GM21423 (cell line): ENCODE measurements at regions not wholly inside any gene's neighbourhood (a gene's known extent, or its start where the extent isn't known, plus 50 kb on each side); places are given as distances from the start of the nearest gene placed in this dataset.

ENCODE experiments used
- ATAC-seq: cut with Tn5 transposase; IDR thresholded peaks from one replicate; pipeline ENCODE4 v1.9.1; 2021; ENCODE audit warnings: mild to moderate bottlenecking, moderate library complexity; ENCODE audit not compliant: unreplicated experiment

DNA sequence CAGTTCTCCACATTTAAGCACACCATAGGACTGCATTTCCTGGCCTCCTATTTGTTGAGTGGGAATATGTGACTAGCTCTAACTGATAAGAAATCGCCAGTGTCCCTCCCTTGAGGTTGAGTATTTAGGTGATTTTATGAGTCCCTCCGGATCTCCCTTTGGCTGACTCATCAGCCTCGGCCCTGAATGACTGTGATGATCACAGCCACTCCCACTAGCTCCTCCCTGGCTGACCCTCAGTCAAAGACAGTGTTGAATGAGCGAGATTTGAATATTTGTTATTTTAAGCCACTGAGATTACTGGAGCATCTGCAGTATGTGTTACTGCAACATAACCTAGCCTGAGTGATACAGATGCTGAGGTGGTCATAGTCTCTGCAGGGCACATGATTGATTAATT lies 515.3 kb downstream of the EPHB1 start:
- ATAC-seq, result no peak

- no peak for ATAC-seq
Measured at GRCh38 chr3:135311699-135312098, 516.6 kb downstream of the EPHB1 start.

GRCh38 chr3:135314237-135314636 lies 519.2 kb downstream of the EPHB1 start:
- no peak for ATAC-seq

DNA sequence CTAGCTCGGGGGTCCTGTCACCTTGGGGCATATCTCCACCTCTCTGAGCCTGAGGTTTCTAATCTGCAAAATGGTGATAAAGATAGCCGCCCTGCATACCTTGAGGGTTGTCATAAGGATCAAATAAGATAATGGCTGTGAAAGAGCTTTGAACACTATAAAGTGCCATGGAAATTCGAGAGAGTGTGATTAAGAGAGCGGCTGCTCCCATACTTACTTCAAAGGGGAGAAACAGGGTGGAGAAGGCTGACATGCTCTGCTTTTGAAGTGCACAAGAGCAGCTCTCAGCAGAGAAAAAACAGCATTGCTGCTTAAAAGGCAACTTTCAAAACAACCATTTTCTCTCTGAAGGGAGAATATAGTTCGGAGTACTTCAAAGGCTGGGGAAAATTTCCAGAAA lies 529.2 kb downstream of the EPHB1 start:
- ATAC-seq, result no peak

DNA sequence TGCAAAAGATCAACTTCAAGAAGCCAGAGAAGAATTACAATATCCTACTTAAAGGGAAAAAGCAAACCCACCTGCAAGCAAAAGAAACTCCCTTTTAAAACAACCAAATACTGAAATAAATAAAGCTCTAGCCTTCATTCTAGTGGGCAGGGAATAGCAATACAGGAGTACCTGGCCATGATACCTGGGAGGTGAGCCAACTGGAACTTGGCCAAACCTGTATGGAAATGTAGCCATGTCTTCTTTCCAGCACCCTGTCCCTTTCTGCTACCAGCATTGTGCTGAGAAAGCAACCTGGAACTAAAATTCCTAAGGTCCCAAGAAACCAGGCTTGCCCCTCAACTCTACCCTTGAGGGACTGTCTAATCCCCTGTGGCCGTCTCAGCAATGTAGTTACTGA lies 530.0 kb downstream of the EPHB1 start:
- ATAC-seq, result no peak

DNA sequence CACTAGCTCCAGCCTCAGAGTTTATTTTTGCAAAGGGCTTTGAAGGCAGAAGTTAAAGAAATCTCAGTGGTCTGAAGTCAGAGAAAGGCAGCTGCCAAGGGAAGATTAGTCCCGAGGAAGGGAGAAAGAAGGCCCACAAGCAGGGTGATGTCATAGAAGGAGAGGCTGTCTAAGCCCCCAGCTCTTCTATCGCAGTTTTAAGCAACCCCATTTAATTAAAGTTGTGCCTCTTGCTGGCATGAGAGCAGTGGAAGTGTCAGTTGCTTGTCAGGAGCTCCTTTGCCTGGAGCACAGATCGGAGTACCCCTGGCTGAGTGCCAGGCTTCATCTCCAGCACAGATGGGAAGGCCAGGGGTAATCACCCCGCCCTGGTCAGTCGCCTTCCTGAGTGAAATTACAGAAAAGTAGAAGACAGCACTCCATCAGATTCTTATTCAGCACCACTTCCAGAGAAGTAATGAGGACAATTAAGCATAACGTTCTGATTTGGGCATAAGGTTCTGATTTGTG lies 530.7 kb downstream of the EPHB1 start:
- no peak for ATAC-seq

- ATAC-seq, result no peak
Measured at GRCh38 chr3:135326851-135327250, 531.8 kb downstream of the EPHB1 start.

GRCh38 chr3:135328036-135328435 lies 533.0 kb downstream of the EPHB1 start:
- ATAC-seq, result no peak

DNA sequence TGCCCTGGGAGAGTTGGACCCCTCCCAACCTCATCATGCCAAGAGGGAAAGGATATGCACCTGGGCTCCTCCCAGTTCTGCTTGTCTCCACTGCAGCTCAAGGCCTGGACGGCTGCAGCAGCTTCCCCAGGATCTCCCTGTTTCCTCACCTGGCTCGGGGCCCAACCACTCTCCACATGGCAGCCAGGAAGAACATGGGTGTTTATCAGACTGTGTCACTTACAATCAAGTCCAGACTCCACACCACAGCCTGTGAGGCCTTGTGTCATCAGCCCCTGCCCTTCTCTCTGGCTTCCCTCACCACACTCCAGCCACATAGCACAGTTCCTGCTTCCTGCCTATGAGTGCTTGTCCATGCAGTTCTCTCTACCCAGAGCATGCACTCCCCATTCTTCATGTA lies 534.4 kb downstream of the EPHB1 start:
- no peak for ATAC-seq

GRCh38 chr3:135337192-135337591 lies 542.1 kb downstream of the EPHB1 start:
- ATAC-seq, result no peak

DNA sequence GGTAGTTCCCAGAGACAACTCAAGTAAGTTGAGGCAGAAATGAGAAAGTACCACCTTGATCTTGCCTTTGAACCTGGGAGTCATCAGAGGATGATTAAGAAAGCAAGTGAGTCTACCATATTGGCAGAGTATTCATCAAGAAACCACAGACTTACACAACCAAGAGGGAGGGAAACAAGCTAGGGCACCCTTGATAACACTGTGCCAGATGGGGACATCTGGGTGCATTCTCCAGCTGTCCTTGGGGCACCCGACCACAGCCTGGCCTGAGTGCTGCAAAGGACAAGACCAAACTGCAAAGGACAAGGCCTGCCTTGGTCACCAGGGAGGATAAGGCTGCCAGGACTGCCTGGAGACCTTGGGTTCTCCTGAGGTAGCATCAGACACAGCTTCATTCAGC lies 553.6 kb downstream of the EPHB1 start:
- ATAC-seq, result no peak

GRCh38 chr3:135349254-135349948 lies 554.3 kb downstream of the EPHB1 start:
- no peak for ATAC-seq

- ATAC-seq, result no peak
Measured at GRCh38 chr3:135352213-135352612, 557.2 kb downstream of the EPHB1 start.

GRCh38 chr3:135362889-135363288 lies 567.8 kb downstream of the EPHB1 start:
- ATAC-seq, result no peak

GRCh38 chr3:135364676-135365075 lies 569.6 kb downstream of the EPHB1 start:
- no peak for ATAC-seq

GRCh38 chr3:135366816-135367215 lies 571.8 kb downstream of the EPHB1 start:
- ATAC-seq, result no peak

- ATAC-seq, result no peak
Measured at GRCh38 chr3:135368316-135368715, 573.3 kb downstream of the EPHB1 start.

- ATAC-seq, result no peak
Measured at GRCh38 chr3:135368781-135369180, 573.7 kb downstream of the EPHB1 start.

DNA sequence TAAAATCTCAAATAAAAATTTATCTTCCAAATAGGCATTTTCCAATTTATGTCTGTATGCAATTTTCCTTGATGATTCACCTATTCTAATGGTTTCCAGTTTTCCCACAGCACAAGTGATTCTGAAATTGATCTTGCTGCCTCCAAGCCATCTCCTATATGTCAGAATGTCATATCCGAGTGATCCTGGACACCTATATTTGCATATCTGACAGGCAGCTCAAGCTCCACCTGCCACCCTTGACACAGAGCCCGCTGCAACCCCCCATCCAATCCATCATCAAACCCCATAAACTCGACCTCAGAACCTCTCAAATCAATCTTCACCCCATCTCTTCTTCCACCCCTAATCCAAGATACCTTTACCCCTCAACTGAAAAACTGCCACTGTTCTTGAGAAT lies 579.5 kb downstream of the EPHB1 start:
- ATAC-seq, result no peak

DNA sequence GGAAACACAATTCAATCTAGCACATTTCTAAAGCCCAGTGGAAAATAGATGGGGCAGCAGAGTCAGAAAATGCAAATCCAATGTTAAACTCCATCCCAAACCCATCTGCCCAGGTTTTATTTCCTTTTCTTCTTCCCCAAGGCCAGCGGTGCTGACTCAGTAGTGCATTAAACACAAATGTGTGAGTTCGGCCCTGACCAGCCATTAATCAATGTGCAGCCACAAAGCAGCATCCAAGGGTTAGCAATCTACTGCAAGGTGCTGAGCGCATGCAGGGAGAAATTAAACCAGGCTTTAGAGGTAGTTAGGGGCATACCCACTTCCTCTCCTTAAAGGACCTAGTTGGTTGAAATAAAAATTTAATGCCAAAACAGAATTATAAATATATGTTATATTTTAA lies 583.3 kb upstream of the PPP2R3A start:
- ATAC-seq, result no peak

DNA sequence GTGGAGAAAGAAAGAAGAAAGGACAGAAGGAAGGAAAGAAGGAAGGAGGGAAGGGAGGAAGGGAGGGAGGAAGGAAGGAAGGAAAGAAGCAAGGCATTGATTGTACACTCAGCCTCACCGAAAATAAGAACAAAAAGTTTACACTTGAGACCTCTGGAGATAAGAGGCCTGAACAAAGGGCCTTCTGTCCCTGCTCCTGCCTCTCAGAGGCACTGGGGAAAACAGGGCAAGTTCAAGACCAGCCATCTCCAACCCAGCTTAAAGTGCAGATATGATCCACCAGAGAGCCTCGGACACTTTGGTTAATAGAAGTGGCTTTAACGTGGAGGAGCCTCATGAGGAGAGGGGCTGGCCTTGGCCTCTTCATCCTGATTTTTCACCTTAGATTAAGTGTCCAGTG lies 582.9 kb upstream of the PPP2R3A start:
- no peak for ATAC-seq

DNA sequence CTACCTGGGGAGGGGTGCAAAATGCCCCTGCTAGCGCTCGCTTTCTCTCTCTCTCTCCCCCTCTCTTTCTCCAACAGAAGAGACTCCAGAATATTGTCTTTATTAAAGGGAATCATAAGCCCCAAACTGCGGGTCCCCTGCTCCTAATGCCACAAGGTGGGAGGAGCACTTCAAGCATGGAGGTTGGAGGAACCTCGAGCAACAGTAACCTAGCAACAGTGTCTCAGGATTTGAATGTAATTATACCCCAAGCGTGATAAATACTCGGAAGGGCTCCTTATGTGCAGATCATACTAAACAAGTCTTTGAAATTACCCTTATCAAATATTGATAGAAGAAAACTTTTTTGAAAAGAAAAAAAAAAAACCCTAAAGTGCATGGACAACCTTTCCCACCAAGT lies 582.2 kb upstream of the PPP2R3A start:
- no peak for ATAC-seq

DNA sequence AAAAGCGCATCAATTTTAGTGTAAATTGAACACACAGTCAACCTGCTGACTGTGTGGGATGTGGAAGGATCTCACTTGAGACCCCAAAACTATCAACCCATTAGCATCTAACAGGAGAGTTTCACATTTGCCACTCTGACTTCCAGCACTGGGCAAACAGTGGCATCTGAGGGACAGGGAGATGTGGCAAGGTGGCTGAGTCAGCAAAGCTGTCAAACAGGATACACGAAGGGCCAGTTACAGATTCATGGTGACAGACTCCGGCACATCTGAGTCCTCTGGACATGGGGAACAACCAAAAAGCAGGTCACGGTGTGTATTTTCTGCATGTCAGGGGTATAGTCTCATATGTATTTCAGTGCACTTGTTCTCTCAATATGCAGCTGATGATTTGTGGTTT lies 573.4 kb upstream of the PPP2R3A start:
- ATAC-seq, result no peak
